Body of pancreas (tissue), 4 donors: ENCODE measurements at regions not wholly inside any gene's neighbourhood (a gene's known extent, or its start where the extent isn't known, plus 50 kb on each side); places are given as distances from the start of the nearest gene placed in this dataset.

Experiments
- ATAC-seq: fragments of 150-250 bp; one replicate; pipeline ENCODE4 v1.9.1; 2016
- DNase-seq, 4 donors: peaks; one replicate each; pipeline ENCODE4 v3.0.0-alpha.2; 2019
- H3K27ac ChIP-seq, 4 donors: fragments of 200-600 bp; sonication (generic); 1 replicate in 3 of 4; 2 replicates in 1 of 4; pipeline versions ENCODE4 v1.5.1 to v1.6.1; 2016 to 2019; ENCODE audit warnings: mild to moderate bottlenecking in 1 of 4, mixed read lengths in 1 of 4, moderate library complexity in 1 of 4
- H3K27me3 ChIP-seq, 2 donors: fragments of 200-600 bp; sonication (generic); one replicate each; pipeline ENCODE4 v1.6.0; 2016; ENCODE audit warnings: mild to moderate bottlenecking in 1 of 2
- H3K36me3 ChIP-seq, 2 donors: fragments of 200-600 bp; sonication (generic); replicated peaks in 1 of 2; 2 replicates each; pipeline ENCODE4 v1.5.1; 2016; ENCODE audit warnings: low read depth in 2 of 2; ENCODE audit not compliant: insufficient read depth in 1 of 2
- H3K4me1 ChIP-seq: fragments of 200-600 bp; sonication (generic); one replicate; pipeline ENCODE4 v1.6.0; 2016
- H3K4me3 ChIP-seq, 2 donors: fragments of 200-600 bp; sonication (generic); 1 replicate in 1 of 2; 2 replicates in 1 of 2; pipeline ENCODE4 v1.5.1; 2016 to 2019
- H3K9me3 ChIP-seq, 3 donors: fragments of 200-600 bp; sonication (generic); 1 replicate in 2 of 3; 2 replicates in 1 of 3; pipeline ENCODE4 v1.5.1; 2016
- CTCF ChIP-seq, 7 experiments: fragments of 450-650 bp in 4 of 7; fragments of 200-600 bp in 3 of 7; sonication (generic) in 3 of 7; IDR thresholded peaks; one replicate each; pipeline ENCODE4 v1.5.1; 2016 to 2019; ENCODE audit warnings: antibody characterized with exemption in 7 of 7
- POLR2A ChIP-seq, 3 donors: fragments of 450-650 bp; IDR thresholded peaks; one replicate each; pipeline ENCODE4 v1.6.1; 2016; ENCODE audit warnings: antibody characterized with exemption in 3 of 3, mild to moderate bottlenecking in 2 of 3
- WGBS, 2 donors: methylation state at CpG; one replicate each; pipeline ENCODE4 v1.1.5; 2017; 5-methylcytosine and 5-hydroxymethylcytosine counted together
- intact Hi-C: fragments of 100-400 bp; cut with DNase I; formaldehyde crosslinking; loops from one replicate; pipeline ENCODE4 v1.15.1; 2023

- intact Hi-C loops, result no loop called here
- 59 to 69% methylated on average over 2 of the region's 2 CpGs for WGBS, 2 donors
- TF ChIP-seq CTCF (IDR thresholded peaks at IDR 0.05), result no peak
- TF ChIP-seq POLR2A (IDR thresholded peaks at IDR 0.05), result no peak
- Histone ChIP-seq H3K9me3 (no peaks in the 10 kb centered on the region), H3K27me3 (peaks cover 0 to 17% of the 10 kb centered on the region in 2 donors), H3K36me3 (no peaks in the 10 kb centered on the region), H3K27ac (no peak overlapping the region), H3K4me1 (peaks cover 14% of the 10 kb centered on the region), H3K4me3 (no peak overlapping the region)
- DNase-seq (no peak), ATAC-seq (no peak)
Measured at GRCh38 chr2:16012029-16012596, 71.8 kb downstream of the MYCN start.

- DNase-seq, result no peak
- H3K36me3 ChIP-seq, result no peaks in the 10 kb centered on the region
- H3K4me1 ChIP-seq, result peaks cover 14% of the 10 kb centered on the region
- 67 to 69% methylated on average over 2 of the region's 2 CpGs for WGBS, 2 donors
- peaks cover 0 to 17% of the 10 kb centered on the region in 2 donors for H3K27me3 ChIP-seq
- H3K4me3 ChIP-seq, result no peak overlapping the region
- intact Hi-C loops, result no loop called here
- ATAC-seq, result no peak
- H3K9me3 ChIP-seq, result no peaks in the 10 kb centered on the region
- H3K27ac ChIP-seq, result no peak overlapping the region
- no peak for TF ChIP-seq CTCF (IDR thresholded peaks at IDR 0.05)
- TF ChIP-seq POLR2A (IDR thresholded peaks at IDR 0.05), result no peak
Measured at GRCh38 chr2:16011621-16011960, 71.2 kb downstream of the MYCN start.

- H3K4me1 ChIP-seq, result peaks cover 14% of the 10 kb centered on the region
- intact Hi-C loops, result no loop called here
- no peak for ATAC-seq
Measured at GRCh38 chr2:16010951-16011620, 70.7 kb downstream of the MYCN start.

GRCh38 chr2:16010011-16010410 is 69.7 kb downstream of the MYCN start:
- H3K27me3 ChIP-seq, result peaks cover 0 to 12% of the 10 kb centered on the region in 2 donors
- no peak overlapping the region for H3K4me3 ChIP-seq
- TF ChIP-seq POLR2A (IDR thresholded peaks at IDR 0.05), result no peak
- TF ChIP-seq CTCF (IDR thresholded peaks at IDR 0.05), result no peak
- WGBS, 2 donors, result 56 to 59% methylated on average over 3 of the region's 3 CpGs
- peaks cover 14% of the 10 kb centered on the region for H3K4me1 ChIP-seq
- H3K36me3 ChIP-seq, result no peaks in the 10 kb centered on the region
- DNase-seq, result no peak
- H3K27ac ChIP-seq, result no peak overlapping the region
- ATAC-seq, result no peak
- intact Hi-C loops, result no loop called here
- no peaks in the 10 kb centered on the region for H3K9me3 ChIP-seq

More at GRCh38 chr2:16010951-16011620, 70.7 kb downstream of the MYCN start:
- Histone ChIP-seq H3K9me3 (no peaks in the 10 kb centered on the region), H3K4me3 (no peak overlapping the region), H3K27me3 (peaks cover 0 to 17% of the 10 kb centered on the region in 2 donors), H3K27ac (no peak overlapping the region), H3K36me3 (no peaks in the 10 kb centered on the region)
- no peak for DNase-seq
- WGBS, 2 donors, result 62 to 68% methylated on average over 2 of the region's 2 CpGs
- TF ChIP-seq POLR2A (IDR thresholded peaks at IDR 0.05) (no peak), CTCF (IDR thresholded peaks at IDR 0.05) (no peak)

- Histone ChIP-seq H3K4me3 (no peak overlapping the region), H3K27ac (no peak overlapping the region), H3K4me1 (peaks cover 14% of the 10 kb centered on the region), H3K36me3 (no peaks in the 10 kb centered on the region), H3K27me3 (peaks cover 0 to 12% of the 10 kb centered on the region in 2 donors), H3K9me3 (no peaks in the 10 kb centered on the region)
- no peak for DNase-seq
- intact Hi-C loops, result no loop called here
- TF ChIP-seq POLR2A (IDR thresholded peaks at IDR 0.05) (no peak), CTCF (IDR thresholded peaks at IDR 0.05) (no peak)
- ATAC-seq, result no peak
Measured at GRCh38 chr2:16009560-16009959, 69.2 kb downstream of the MYCN start.
